Adipocyte (in vitro differentiated cells): ENCODE measurements at regions not wholly inside any gene's neighbourhood (a gene's known extent, or its start where the extent isn't known, plus 50 kb on each side); places are given as distances from the start of the nearest gene placed in this dataset.
"Not testable (repeated sequence)": the region's sequence is repeated elsewhere in the genome, so short reads cannot be mapped to it uniquely, and the experiment has no call there.

Experiments used
- DNase-seq: peaks from one replicate; pipeline ENCODE4 v3.0.0-alpha.2; 2015; ENCODE audit warnings: low read depth
- H3K27me3 ChIP-seq: replicated peaks from 2 replicates; pipeline ENCODE4 v1.7.0; 2013; ENCODE audit warnings: mild to moderate bottlenecking, low read length, moderate library complexity; ENCODE audit not compliant: control insufficient read depth, insufficient read depth
- H3K36me3 ChIP-seq: 2 replicates; pipeline ENCODE4 v1.7.0; 2013; ENCODE audit warnings: low read length, mild to moderate bottlenecking, moderate library complexity; ENCODE audit not compliant: control insufficient read depth, insufficient read depth, severe bottlenecking
- H3K4me1 ChIP-seq: 2 replicates; pipeline ENCODE4 v1.7.0; 2013; ENCODE audit warnings: mild to moderate bottlenecking, low read length, moderate library complexity; ENCODE audit not compliant: control insufficient read depth, insufficient read depth
- H3K4me3 ChIP-seq: 2 replicates; pipeline ENCODE4 v1.7.0; 2013; ENCODE audit warnings: mild to moderate bottlenecking, low read length, moderate library complexity
- H3K9ac ChIP-seq: 2 replicates; pipeline ENCODE4 v1.7.0; 2013; ENCODE audit warnings: mild to moderate bottlenecking, low read length, moderate library complexity
- H3K9me3 ChIP-seq: 2 replicates; pipeline ENCODE4 v1.7.0; 2013; ENCODE audit warnings: mild to moderate bottlenecking, low read length, moderate library complexity; ENCODE audit not compliant: control insufficient read depth

GRCh38 chr14:98207415-98207814 lies 1064.6 kb downstream of the BCL11B start:
- H3K27me3 ChIP-seq = no peaks in the 10 kb centered on the region
- no peaks in the 10 kb centered on the region for H3K36me3 ChIP-seq
- H3K9ac ChIP-seq = no peak overlapping the region
- no peaks in the 10 kb centered on the region for H3K9me3 ChIP-seq
- no peak for DNase-seq
- no peaks in the 10 kb centered on the region for H3K4me1 ChIP-seq
- no peak overlapping the region for H3K4me3 ChIP-seq

- H3K9me3 ChIP-seq = no peaks in the 10 kb centered on the region
- DNase-seq = no peak
- H3K36me3 ChIP-seq = no peaks in the 10 kb centered on the region
- no peak overlapping the region for H3K9ac ChIP-seq
- H3K27me3 ChIP-seq = no peaks in the 10 kb centered on the region
- H3K4me1 ChIP-seq = no peaks in the 10 kb centered on the region
- H3K4me3 ChIP-seq = no peak overlapping the region
Measured at GRCh38 chr14:98208211-98208611, 1063.8 kb downstream of the BCL11B start.

- Histone ChIP-seq H3K27me3 (no peaks in the 10 kb centered on the region), H3K9me3 (no peaks in the 10 kb centered on the region), H3K36me3 (no peaks in the 10 kb centered on the region), H3K4me1 (no peaks in the 10 kb centered on the region), H3K9ac (no peak overlapping the region), H3K4me3 (no peak overlapping the region)
- no peak for DNase-seq
Measured at GRCh38 chr14:98208943-98209342, 1063.1 kb downstream of the BCL11B start.

- no peak for DNase-seq
- H3K4me1 ChIP-seq = no peaks in the 10 kb centered on the region
- no peak overlapping the region for H3K4me3 ChIP-seq
- H3K9ac ChIP-seq = no peak overlapping the region
- no peaks in the 10 kb centered on the region for H3K9me3 ChIP-seq
- no peaks in the 10 kb centered on the region for H3K36me3 ChIP-seq
- no peaks in the 10 kb centered on the region for H3K27me3 ChIP-seq
Measured at GRCh38 chr14:98210045-98210672, 1061.8 kb downstream of the BCL11B start.

- no peak for DNase-seq
- H3K9me3 ChIP-seq = no peaks in the 10 kb centered on the region
- no peaks in the 10 kb centered on the region for H3K4me1 ChIP-seq
- H3K36me3 ChIP-seq = no peaks in the 10 kb centered on the region
- H3K9ac ChIP-seq = no peak overlapping the region
- no peak overlapping the region for H3K4me3 ChIP-seq
- H3K27me3 ChIP-seq = no peaks in the 10 kb centered on the region
Measured at GRCh38 chr14:98217530-98217929, 1054.5 kb downstream of the BCL11B start.

- Histone ChIP-seq H3K9ac (no peak overlapping the region), H3K27me3 (no peaks in the 10 kb centered on the region), H3K4me3 (no peak overlapping the region), H3K36me3 (no peaks in the 10 kb centered on the region), H3K4me1 (no peaks in the 10 kb centered on the region), H3K9me3 (no peaks in the 10 kb centered on the region)
- no peak for DNase-seq
Measured at GRCh38 chr14:98218218-98218617, 1053.8 kb downstream of the BCL11B start.

GRCh38 chr14:98219638-98220037 lies 1052.4 kb downstream of the BCL11B start:
- H3K4me1 ChIP-seq = no peaks in the 10 kb centered on the region
- H3K9ac ChIP-seq = no peak overlapping the region
- no peak for DNase-seq

GRCh38 chr14:98223106-98223505 lies 1048.9 kb downstream of the BCL11B start:
- DNase-seq = no peak
- no peaks in the 10 kb centered on the region for H3K27me3 ChIP-seq
- no peak overlapping the region for H3K4me3 ChIP-seq
- no peaks in the 10 kb centered on the region for H3K4me1 ChIP-seq
- H3K36me3 ChIP-seq = no peaks in the 10 kb centered on the region
- no peaks in the 10 kb centered on the region for H3K9me3 ChIP-seq
- H3K9ac ChIP-seq = no peak overlapping the region

More at GRCh38 chr14:98219638-98220037, 1052.4 kb downstream of the BCL11B start:
- H3K36me3 ChIP-seq = no peaks in the 10 kb centered on the region
- H3K27me3 ChIP-seq = no peaks in the 10 kb centered on the region
- H3K4me3 ChIP-seq = no peak overlapping the region
- no peaks in the 10 kb centered on the region for H3K9me3 ChIP-seq

GRCh38 chr14:98223710-98224109 lies 1048.3 kb downstream of the BCL11B start:
- H3K27me3 ChIP-seq, DNase-seq, H3K36me3 ChIP-seq, H3K9ac ChIP-seq, H3K4me1 ChIP-seq, H3K4me3 ChIP-seq, H3K9me3 ChIP-seq: not testable (repeated sequence)

GRCh38 chr14:98226411-98226810 lies 1045.6 kb downstream of the BCL11B start:
- H3K9me3 ChIP-seq = no peaks in the 10 kb centered on the region
- no peak overlapping the region for H3K9ac ChIP-seq
- H3K27me3 ChIP-seq = no peaks in the 10 kb centered on the region
- H3K36me3 ChIP-seq = no peaks in the 10 kb centered on the region
- no peak overlapping the region for H3K4me3 ChIP-seq
- DNase-seq = no peak
- no peaks in the 10 kb centered on the region for H3K4me1 ChIP-seq

GRCh38 chr14:98227000-98227726 lies 1044.8 kb downstream of the BCL11B start:
- Histone ChIP-seq H3K27me3 (no peaks in the 10 kb centered on the region), H3K4me1 (no peaks in the 10 kb centered on the region), H3K9me3 (no peaks in the 10 kb centered on the region), H3K36me3 (no peaks in the 10 kb centered on the region), H3K4me3 (no peak overlapping the region), H3K9ac (no peak overlapping the region)
- DNase-seq = no peak

GRCh38 chr14:98227727-98228111 lies 1044.3 kb downstream of the BCL11B start:
- no peaks in the 10 kb centered on the region for H3K9me3 ChIP-seq
- no peak overlapping the region for H3K4me3 ChIP-seq
- no peaks in the 10 kb centered on the region for H3K36me3 ChIP-seq
- DNase-seq = no peak
- H3K4me1 ChIP-seq = no peaks in the 10 kb centered on the region
- H3K27me3 ChIP-seq = no peaks in the 10 kb centered on the region
- H3K9ac ChIP-seq = no peak overlapping the region
